H1 (cell line): ENCODE measurements at regions not wholly inside any gene's neighbourhood (a gene's known extent, or its start where the extent isn't known, plus 50 kb on each side); places are given as distances from the start of the nearest gene placed in this dataset.

Experiments
- BCL11A ChIP-seq, 2 experiments: IDR thresholded peaks; one replicate each; pipeline ENCODE4 v1.6.1; 2011; ENCODE audit warnings: low read depth in 2 of 2, low read length in 2 of 2, mild to moderate bottlenecking in 2 of 2
- CHD2 ChIP-seq: IDR thresholded peaks from 2 replicates; pipeline ENCODE4 v1.6.1; 2012; ENCODE audit warnings: low read length, improper control_type of control experiment
- CHD7 ChIP-seq: fragments of 300-600 bp; sonication (generic); IDR thresholded peaks from 2 replicates; pipeline ENCODE4 v1.7.1; 2012; ENCODE audit warnings: low read length, moderate library complexity, mild to moderate bottlenecking, inconsistent platforms; ENCODE audit not compliant: insufficient replicate concordance
- EZH2 ChIP-seq: fragments of 200-600 bp; sonication (generic); IDR thresholded peaks from 2 replicates; pipeline ENCODE4 v1.7.1; 2012; ENCODE audit warnings: low read depth, mild to moderate bottlenecking, moderate library complexity, low read length, inconsistent platforms; ENCODE audit not compliant: severe bottlenecking
- KDM4A ChIP-seq: IDR thresholded peaks from one replicate; pipeline ENCODE4 v1.7.1; 2012; ENCODE audit warnings: low read depth, mild to moderate bottlenecking, moderate library complexity, low read length, inconsistent platforms; ENCODE audit not compliant: severe bottlenecking
- MAFK ChIP-seq: IDR thresholded peaks from 2 replicates; pipeline ENCODE4 v1.6.1; 2012; ENCODE audit warnings: low read depth, mild to moderate bottlenecking, improper control_type of control experiment, low read length
- POLR2AphosphoS5 ChIP-seq: IDR thresholded peaks from 2 replicates; pipeline ENCODE4 v1.6.1; 2011; ENCODE audit warnings: low read depth, low read length
- SP4 ChIP-seq: IDR thresholded peaks from 2 replicates; pipeline ENCODE4 v1.6.1; 2012; ENCODE audit warnings: low read length, inconsistent platforms
- TBP ChIP-seq: IDR thresholded peaks from 2 replicates; pipeline ENCODE4 v1.6.1; 2011; ENCODE audit warnings: low read depth, low read length, improper control_type of control experiment

DNA sequence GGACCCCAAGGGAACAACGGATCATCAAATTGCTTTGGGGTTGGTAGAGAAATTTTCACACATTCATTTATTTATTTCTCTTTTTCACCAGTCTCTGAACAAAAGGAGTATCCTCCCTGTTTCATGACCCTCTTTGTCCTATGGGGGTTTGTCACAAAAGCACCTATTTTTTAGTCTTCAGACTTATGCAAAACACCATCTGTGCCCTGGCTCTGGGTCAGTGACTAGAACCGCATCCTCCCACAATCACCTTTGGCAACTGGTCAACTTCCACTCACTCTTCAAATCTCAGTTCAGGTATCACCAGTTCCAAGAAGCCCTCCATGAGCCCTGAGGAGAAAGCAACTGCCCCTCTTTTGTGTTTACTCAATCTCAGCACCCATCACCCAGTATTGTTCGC lies 395.7 kb downstream of the CDK5RAP2 start (continued):
- TF ChIP-seq CHD7 (no peak), MAFK (no peak), BCL11A (IDR thresholded peaks at IDR 0.05; ENCODE audit: low read depth in 2 of 2, low read length in 2 of 2) (no peak), POLR2AphosphoS5 (no peak), TBP (no peak), KDM4A (no peak), CHD2 (no peak), EZH2 (no peak), SP4 (no peak)
